Endothelial cell (in vitro differentiated cells): ENCODE measurements at regions not wholly inside any gene's neighbourhood (a gene's known extent, or its start where the extent isn't known, plus 50 kb on each side); places are given as distances from the start of the nearest gene placed in this dataset.
A peak's percentile ranks its signal among the peaks of the same experiment; 100 is the strongest.

Source experiments
- DNase-seq: peaks from one replicate; pipeline ENCODE4 v3.0.0; 2021; ENCODE audit warnings: low spot score
- H3K27ac Mint-ChIP-seq: one replicate; pipeline ENCODE4 v1.8.0; 2021; ENCODE audit warnings: mixed read lengths, inconsistent platforms; ENCODE audit not compliant: unreplicated experiment
- H3K27me3 Mint-ChIP-seq: one replicate; pipeline ENCODE4 v1.8.0; 2021; ENCODE audit warnings: mild to moderate bottlenecking, moderate library complexity, mixed read lengths, inconsistent platforms; ENCODE audit not compliant: unreplicated experiment
- H3K36me3 Mint-ChIP-seq: one replicate; pipeline ENCODE4 v1.8.0; 2021; ENCODE audit warnings: mild to moderate bottlenecking, low read depth, mixed read lengths, inconsistent platforms; ENCODE audit not compliant: unreplicated experiment
- H3K4me1 Mint-ChIP-seq: one replicate; pipeline ENCODE4 v1.8.0; 2021; ENCODE audit warnings: mild to moderate bottlenecking, mixed read lengths, inconsistent platforms; ENCODE audit not compliant: unreplicated experiment
- H3K4me3 Mint-ChIP-seq: one replicate; pipeline ENCODE4 v1.8.0; 2021; ENCODE audit warnings: mild to moderate bottlenecking, mixed read lengths, inconsistent platforms; ENCODE audit not compliant: unreplicated experiment
- H3K9me3 Mint-ChIP-seq: one replicate; pipeline ENCODE4 v1.8.0; 2021; ENCODE audit warnings: mixed read lengths, inconsistent platforms; ENCODE audit not compliant: unreplicated experiment
- CTCF ChIP-seq: fragments of 200-600 bp; sonication (generic); IDR thresholded peaks from one replicate; pipeline ENCODE4 v1.5.0; 2021; ENCODE audit warnings: antibody characterized with exemption; ENCODE audit not compliant: unreplicated experiment

GRCh38 chr1:42017730-42018129 lies 99.0 kb upstream of the HIVEP3 start:
- peaks cover 1% of the 10 kb centered on the region for H3K27me3 Mint-ChIP-seq
- H3K4me1 Mint-ChIP-seq, result peaks cover 32% of the 10 kb centered on the region
- TF ChIP-seq CTCF, result no peak
- H3K36me3 Mint-ChIP-seq, result no peaks in the 10 kb centered on the region
- no peaks in the 10 kb centered on the region for H3K9me3 Mint-ChIP-seq
- no peak overlapping the region for H3K4me3 Mint-ChIP-seq
- no peak overlapping the region for H3K27ac Mint-ChIP-seq
- no peak for DNase-seq

- no peak for DNase-seq
- no peaks in the 10 kb centered on the region for H3K36me3 Mint-ChIP-seq
- no peaks in the 10 kb centered on the region for H3K9me3 Mint-ChIP-seq
- H3K4me1 Mint-ChIP-seq, result peaks cover 32% of the 10 kb centered on the region
- no peak overlapping the region for H3K4me3 Mint-ChIP-seq
- no peak for TF ChIP-seq CTCF
- H3K27ac Mint-ChIP-seq, result no peak overlapping the region
- peaks cover 1% of the 10 kb centered on the region for H3K27me3 Mint-ChIP-seq
These were observed 98.5 kb upstream of the HIVEP3 start for GRCh38 chr1:42017259-42017658.

- Mint-ChIP-seq H3K9me3 (no peaks in the 10 kb centered on the region), H3K27me3 (peaks cover 1% of the 10 kb centered on the region), H3K4me3 (no peak overlapping the region), H3K27ac (peak overlapping the region; percentile 93), H3K4me1 (peaks cover 53% of the 10 kb centered on the region), H3K36me3 (no peaks in the 10 kb centered on the region)
- no peak for TF ChIP-seq CTCF
- DNase-seq, result no peak
These were observed 96.1 kb upstream of the HIVEP3 start for GRCh38 chr1:42014823-42015222.

GRCh38 chr1:42013881-42014470 lies 95.3 kb upstream of the HIVEP3 start:
- Mint-ChIP-seq H3K36me3 (no peaks in the 10 kb centered on the region), H3K4me3 (peak overlapping the region; percentile 34), H3K27ac (peak overlapping the region; percentile 93), H3K4me1 (peaks cover 61% of the 10 kb centered on the region), H3K9me3 (no peaks in the 10 kb centered on the region), H3K27me3 (peaks cover 1% of the 10 kb centered on the region)
- TF ChIP-seq CTCF, result no peak
- no peak for DNase-seq

DNA sequence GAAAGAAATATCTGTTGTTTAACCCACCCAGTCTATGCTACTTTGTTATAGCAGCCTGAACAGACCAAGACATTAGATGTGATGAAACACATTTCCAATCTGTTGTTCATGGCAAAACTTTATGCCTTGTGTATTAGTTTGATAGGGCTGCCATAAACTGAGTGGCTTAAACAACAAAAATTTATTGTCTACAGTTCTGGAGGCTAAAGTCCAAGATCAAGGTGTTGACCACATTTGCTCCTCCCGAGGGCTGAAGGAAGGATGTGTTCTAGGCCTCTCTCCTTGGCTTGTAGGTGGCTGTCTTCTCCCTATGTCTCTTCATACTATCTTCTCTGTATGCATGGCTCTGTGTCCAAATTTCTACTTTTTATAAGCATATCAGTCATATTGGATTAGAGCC lies 94.1 kb upstream of the HIVEP3 start:
- TF ChIP-seq CTCF, result no peak
- DNase-seq, result no peak
- Mint-ChIP-seq H3K9me3 (no peaks in the 10 kb centered on the region), H3K4me1 (peaks cover 73% of the 10 kb centered on the region), H3K36me3 (no peaks in the 10 kb centered on the region), H3K27me3 (peaks cover 1% of the 10 kb centered on the region), H3K27ac (peak overlapping the region; percentile 93), H3K4me3 (no peak overlapping the region)
